ENCODE measurements at regions not wholly inside any gene's neighbourhood (a gene's known extent, or its start where the extent isn't known, plus 50 kb on each side); places are given as distances from the start of the nearest gene placed in this dataset.

GRCh38 chr16:50956637-50957036, 194.4 kb downstream of the SALL1 start:
- no peak for DNase-seq (ENCODE audit: low spot score)

DNA sequence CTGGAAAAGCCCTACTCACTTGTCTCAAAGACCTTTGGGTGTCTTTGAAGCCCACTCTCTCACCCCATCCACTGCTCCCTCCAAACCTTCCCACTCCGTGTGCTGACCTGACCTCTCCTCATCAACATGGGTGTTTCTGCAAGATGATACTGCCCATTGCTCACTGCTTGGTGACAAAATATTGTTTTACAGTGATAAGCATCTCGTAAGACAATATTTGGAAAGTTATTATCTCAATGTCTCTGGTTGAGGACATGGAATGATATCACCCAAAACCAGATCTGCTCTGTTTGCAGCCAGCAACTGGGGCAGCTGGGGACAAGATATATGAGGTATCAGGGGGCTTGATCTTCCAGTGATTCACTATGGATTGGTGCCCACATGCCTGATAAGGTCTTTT, 195.8 kb downstream of the SALL1 start:
- no peak for DNase-seq (ENCODE audit: low spot score)

GRCh38 chr16:50954469-50954868, 196.6 kb downstream of the SALL1 start:
- no peak for DNase-seq (ENCODE audit: low spot score)

GRCh38 chr16:50953290-50953689, 197.8 kb downstream of the SALL1 start:
- no peak for DNase-seq (ENCODE audit: low spot score)

GRCh38 chr16:50950955-50951354, 200.1 kb downstream of the SALL1 start:
- no peak for DNase-seq (ENCODE audit: low spot score)

- no peak for DNase-seq (ENCODE audit: low spot score)
Observed at GRCh38 chr16:50948268-50948930, 202.7 kb downstream of the SALL1 start.

DNA sequence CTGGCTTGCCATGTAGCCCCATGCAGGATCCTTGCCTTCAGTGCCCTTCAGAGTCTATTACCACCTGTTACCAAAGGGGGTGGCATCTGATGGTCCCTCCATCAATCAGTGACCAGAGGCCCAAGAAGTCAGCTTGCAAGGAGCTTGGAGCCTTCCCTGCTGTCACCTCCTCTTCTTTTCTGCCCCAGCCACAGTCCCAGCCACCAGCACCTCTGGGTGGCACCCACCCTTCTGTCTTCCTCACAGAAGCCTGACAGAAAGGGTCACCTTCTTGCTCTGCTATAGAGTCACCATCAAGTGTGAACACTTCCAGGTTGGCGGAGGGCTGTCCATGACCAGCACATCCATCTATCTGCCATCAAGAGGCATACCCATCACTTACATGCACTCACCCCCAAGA, 203.2 kb downstream of the SALL1 start:
- DNase-seq (ENCODE audit: low spot score): no peak

DNA sequence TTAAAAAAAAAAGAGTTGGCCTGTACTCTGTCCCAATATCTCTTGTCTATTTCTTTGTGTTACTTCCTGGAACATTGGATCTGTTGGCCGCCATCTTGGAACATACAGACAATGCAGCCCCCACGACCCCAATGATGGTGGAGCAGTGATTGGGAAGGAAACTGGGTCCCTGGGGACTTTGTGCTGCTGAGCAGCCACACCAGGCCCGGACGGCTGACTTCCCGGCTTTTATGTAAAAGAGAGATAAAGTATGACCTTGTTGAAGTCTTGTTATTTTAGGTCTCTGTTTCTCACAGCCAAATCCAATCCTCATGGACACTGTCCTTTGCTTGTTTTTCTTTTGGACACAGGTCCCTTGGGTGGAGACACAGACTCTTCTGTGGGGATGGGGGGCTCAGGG, 204.5 kb downstream of the SALL1 start:
- DNase-seq (ENCODE audit: low spot score): no peak

DNA sequence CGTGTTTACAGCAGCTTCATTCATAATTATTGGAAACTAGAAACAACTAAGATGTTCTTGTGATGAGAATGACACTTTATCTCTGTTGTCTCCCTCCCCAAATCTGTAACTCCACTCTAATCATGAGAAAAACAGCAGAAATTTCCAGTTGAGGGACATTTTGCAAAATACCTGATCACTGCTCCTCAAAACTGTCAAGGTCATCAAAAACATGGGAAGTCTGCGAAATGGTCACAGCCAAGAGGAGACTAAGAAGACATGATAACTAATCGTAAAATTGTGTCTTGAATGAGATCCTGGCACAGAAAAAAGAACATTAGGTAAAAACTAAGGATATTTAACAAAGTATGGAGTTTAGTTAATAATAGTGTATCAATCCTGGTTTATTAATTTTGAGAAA, 204.2 kb downstream of the CYLD start:
- DNase-seq (ENCODE audit: low spot score): no peak

GRCh38 chr16:50945171-50945570, 203.3 kb downstream of the CYLD start:
- no peak for DNase-seq (ENCODE audit: low spot score)

DNA sequence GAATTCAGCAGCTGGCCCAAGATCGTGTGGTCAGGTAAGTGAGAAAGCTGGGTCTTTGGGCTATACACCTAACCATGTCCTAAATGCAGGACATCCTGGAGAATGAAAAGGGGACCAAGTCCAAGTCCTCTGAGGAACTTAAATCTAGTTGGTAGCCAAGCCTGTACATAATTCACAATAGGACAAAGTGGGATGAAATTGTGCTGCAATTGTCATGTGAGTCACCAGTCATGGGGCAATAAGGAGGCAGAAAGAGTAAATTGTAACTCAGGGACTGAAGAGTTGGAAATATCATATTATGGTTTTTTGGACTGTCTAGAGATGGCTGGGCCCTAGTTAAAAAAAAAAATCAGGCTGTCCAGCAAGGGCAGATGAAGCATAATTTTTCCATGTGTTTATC, 202.6 kb downstream of the CYLD start:
- no peak for DNase-seq (ENCODE audit: low spot score)

- no peak for DNase-seq (ENCODE audit: low spot score)
Observed at GRCh38 chr16:50944033-50944432, 202.1 kb downstream of the CYLD start.

GRCh38 chr16:50942143-50942542, 200.3 kb downstream of the CYLD start:
- no peak for DNase-seq (ENCODE audit: low spot score)

DNA sequence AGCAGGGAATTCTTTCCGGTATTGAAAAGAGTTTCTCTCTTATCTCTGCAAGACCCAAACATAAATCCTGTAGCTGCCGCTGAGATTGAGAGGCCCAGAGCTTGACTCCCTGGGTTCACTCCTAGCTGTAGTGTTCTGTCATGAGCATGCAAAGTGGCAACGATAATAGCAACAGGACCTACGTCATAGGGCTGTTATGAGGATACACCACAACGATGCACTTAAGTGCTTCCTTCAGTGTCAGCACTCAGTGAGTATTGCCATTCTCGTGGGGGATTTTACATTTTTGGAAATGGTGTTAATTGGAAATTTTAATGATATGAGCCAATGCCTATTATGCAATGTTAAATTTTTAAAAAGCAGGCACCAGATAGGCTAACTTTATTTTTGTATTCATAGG, 199.8 kb downstream of the CYLD start:
- DNase-seq (ENCODE audit: low spot score): peak; percentile 2

DNA sequence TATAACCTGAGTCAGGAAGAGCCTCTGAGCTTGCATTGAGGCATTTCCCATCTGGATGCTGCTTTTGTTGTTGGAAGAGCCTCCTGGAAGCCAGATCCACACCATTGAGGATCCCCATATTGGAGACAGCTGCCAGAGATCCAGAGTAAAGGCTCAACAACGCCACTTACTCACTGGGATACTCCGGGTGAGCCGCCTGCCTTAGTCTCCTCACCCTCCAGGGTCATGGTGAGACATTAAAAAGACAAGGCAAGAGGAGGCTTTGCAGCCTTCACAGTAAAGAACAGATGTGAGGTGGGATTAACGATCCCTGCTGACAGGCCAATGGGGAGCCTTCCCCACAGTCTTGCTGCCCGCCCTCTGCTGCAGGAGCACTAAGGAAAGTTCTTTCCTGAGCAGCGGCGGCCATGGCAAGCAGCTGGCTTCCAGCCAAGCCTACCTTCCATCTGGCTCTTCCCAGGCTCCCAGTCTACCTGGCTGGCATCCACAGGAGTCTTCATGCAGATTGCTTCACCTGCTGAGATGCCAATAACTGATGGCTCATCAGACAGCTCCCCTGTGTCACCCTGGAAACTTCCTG, 198.5 kb downstream of the CYLD start:
- DNase-seq (ENCODE audit: low spot score): no peak

GRCh38 chr16:50939356-50939755, 197.5 kb downstream of the CYLD start:
- no peak for DNase-seq (ENCODE audit: low spot score)

DNA sequence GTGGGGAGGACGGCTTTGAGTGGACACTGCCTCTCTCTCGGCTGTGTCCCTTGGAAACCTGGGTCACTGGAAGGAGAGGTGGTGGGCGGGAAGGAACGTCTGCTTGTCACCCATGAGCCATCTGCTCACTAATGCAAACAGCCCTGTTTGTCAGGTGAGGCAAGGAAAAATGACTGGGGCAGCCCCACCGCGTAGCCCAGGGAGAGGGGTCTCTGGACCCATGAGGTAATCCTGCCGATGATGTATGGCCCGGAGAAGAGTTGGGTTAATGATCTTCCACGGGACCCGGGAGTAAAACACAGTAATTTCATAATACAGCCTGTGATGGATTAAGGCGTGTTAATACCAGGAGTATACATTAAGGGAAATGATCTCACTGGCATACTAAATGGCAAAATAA, 197.0 kb downstream of the CYLD start:
- DNase-seq (ENCODE audit: low spot score): no peak

- DNase-seq (ENCODE audit: low spot score): no peak
Observed at GRCh38 chr16:50933262-50933661, 191.4 kb downstream of the CYLD start.

DNA sequence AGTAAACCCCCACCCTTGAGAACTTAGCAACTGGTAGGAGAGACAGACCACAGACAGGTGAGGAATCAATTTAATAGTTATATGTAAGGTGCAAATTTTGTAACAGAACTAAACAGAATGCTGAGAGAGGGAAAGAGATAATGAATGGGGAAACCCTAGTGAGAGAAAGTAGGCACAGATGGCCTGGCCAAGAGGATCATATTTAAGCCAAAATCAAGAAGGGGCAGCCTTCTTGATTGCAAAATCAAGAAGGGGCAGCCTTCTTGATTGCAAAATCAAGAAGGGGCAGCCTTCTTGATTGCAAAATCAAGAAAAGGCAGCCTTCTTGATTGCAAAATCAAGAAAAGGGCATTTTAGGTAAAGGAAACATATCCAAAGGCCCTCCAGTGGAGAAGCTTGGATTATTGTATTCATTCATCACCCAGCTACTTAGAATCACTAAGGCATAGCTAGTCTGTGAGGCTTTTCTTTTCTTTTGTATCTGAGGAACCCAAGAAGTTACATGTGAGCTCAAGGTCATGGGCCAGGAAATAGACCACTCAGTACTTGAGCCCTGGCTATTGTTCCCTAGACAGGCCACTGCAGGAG, 190.6 kb downstream of the CYLD start:
- no peak for DNase-seq (ENCODE audit: low spot score)

GRCh38 chr16:50928065-50928464, 186.2 kb downstream of the CYLD start:
- no peak for DNase-seq (ENCODE audit: low spot score)

DNA sequence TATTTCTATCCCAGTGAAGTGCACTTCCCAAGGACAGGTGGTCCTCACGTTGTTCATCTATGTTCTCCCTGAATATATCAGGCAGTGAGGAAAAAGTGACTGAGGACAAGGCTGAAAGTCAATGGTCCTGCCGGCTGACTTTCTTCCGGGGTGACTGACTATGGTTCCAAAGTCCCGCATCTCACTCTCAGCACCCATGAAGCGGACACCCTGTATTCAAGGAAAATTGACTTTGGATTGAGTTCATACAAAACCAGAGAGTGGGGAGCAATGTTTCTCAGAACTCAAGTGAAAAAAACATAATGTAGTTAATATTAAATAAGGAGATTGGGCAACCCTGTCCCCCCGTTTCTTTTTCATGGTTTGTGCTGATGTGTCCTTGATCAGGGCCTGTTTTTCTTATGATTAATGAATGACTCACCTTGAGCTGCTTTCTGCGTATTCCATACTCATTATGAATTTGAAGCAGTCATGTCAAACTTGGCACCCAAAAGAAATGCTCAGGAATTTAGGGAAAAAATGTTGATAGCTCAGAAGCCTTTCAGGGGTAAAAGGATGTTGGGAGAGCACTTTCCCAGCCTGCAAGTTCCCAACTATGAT, 184.0 kb downstream of the CYLD start:
- DNase-seq (ENCODE audit: low spot score): no peak

DNA sequence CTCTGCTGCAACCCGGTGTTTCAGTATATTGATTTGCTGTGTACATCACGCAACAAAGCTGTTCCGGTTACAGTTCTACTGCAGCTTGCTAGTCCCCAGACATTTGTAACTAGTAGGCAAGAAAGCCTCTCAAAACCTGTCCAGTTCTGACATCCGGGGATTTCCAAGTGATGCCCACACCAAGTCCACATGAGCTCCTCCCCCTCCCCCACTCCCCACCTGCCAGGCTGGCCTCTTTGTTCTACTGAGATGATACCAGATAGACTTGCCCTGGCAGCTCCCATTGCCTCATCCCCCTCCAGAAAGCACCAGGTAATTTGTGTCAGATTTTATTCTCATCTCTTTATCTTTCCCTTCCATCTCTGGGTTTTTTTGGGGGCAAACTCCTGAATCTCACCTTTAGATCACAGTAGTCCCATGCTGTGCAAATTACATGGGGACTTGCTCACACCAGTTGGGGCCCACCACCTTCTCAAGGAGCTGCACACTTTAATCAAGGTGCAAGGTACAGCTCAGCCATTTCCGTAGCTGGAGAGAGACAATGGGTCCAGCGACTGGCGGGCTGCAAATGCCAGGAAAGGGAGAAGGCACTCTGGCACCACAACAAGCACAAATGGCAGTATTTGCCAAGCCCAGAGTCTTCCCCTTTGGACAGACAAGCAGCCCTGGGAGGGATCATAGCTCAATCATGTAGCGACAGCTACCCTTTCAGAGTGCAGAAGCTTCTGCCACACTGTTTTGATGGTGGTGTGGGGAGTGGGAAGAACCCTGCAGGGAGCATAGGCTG, 183.1 kb downstream of the CYLD start:
- DNase-seq (ENCODE audit: low spot score): no peak

Measured in NAMALWA (cell line).